GM19023 (cell line): ENCODE measurements at regions not wholly inside any gene's neighbourhood (a gene's known extent, or its start where the extent isn't known, plus 50 kb on each side); places are given as distances from the start of the nearest gene placed in this dataset.
"Not testable (repeated sequence)": the region's sequence is repeated elsewhere in the genome, so short reads cannot be mapped to it uniquely, and the experiment has no call there.

ENCODE experiments used
- ATAC-seq: cut with Tn5 transposase; IDR thresholded peaks from one replicate; pipeline ENCODE4 v1.9.1; 2021; ENCODE audit warnings: mild to moderate bottlenecking, moderate library complexity; ENCODE audit not compliant: unreplicated experiment

DNA sequence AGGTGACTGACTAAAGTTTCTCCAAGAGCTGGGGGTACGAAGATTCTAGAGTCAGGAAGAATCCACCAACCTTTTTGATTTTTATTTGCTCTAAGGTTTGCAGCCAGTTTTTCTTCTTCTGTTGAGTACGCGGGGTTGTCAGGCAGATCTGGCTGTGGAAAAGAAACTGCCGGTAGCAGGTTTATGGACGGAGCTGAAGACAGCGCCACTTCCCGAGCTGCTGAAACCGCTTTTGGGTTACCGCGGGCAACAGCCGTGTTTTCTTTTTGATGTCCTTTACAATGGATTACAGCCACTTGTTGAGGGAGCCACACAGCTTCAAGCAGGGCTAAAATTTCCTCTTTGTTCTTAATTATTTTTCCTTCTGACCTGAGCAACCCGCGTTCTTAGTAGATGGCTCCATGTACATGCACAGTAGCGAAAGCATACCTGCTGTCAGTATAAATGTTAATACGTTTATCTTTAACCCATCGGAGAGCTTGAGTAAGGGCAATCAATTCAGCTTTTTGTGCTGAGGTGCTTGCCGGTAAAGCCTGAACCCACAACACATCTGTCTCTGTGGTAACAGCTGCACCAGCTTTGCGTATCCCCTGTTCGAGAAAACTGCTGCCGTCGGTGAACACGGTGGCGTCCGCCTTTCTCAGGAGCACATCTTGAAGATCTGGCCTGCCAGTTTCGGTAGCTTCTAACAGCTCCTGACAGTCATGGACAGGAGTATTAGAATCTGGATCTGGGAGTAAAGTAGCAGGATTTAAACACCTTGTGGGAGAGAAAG lies 674.3 kb downstream of the TMEM121 start:
- no peak for ATAC-seq

DNA sequence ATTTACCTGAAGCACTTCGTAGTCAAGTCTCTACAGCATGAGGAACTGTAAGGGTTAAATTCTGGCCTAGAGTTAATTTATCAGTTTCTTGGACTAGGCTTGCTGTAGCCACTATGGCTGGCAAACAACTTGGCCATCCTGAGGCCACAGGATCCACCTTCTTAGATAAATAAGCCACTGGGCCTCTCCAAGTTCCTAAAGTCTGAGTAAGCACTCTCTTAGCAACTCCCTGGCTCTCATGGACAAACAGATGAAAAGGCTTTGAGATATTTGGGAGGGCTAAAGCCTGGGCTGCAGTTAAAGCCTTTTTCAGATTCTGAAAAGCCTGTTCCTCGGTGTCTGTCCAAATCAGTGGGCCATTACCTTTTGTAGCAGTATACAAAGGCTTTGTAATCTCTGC lies 675.0 kb downstream of the TMEM121 start:
- no peak for ATAC-seq

DNA sequence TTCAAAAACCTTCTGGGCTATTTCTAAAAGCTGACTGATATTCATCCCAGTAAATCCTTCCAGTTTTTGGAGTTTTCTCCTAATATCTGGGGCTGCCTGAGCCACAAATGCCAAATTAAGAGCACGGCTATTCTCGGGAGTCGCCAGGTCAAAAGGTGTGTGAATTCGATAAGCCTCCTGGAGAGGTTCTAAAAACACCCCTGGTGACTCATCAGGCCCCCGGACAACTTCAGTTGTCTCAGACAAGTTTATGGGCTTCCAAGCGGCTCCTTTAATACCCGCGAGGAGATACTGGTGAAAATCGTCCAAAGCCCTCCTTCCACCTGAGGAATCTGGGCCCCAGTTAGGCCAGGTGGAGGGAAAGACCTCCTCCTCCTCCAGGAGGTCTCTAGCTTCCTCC lies 677.1 kb downstream of the TMEM121 start:
- ATAC-seq, result no peak

DNA sequence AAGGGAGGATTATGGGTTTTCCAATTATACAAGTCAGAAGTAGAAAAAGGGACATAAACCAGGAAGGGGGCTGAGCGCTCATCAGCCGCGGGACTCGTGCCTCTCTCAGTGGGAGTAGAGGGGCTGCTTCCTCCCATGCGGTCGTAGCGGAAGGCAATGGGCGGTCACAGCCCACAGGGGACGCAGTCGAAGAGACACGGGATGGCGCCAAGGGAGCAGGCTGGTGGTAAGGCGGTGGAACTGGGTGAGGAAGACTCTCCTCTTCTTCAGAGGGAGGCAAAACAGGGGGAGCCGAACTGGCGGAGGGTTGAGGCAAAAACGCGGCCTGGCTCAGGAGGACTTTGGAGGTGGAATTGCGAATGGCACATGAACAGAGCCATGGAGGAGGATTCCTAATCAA lies 677.7 kb downstream of the TMEM121 start:
- no peak for ATAC-seq

GRCh38 chr14:106207316-106207715 lies 680.9 kb downstream of the TMEM121 start:
- no peak for ATAC-seq

DNA sequence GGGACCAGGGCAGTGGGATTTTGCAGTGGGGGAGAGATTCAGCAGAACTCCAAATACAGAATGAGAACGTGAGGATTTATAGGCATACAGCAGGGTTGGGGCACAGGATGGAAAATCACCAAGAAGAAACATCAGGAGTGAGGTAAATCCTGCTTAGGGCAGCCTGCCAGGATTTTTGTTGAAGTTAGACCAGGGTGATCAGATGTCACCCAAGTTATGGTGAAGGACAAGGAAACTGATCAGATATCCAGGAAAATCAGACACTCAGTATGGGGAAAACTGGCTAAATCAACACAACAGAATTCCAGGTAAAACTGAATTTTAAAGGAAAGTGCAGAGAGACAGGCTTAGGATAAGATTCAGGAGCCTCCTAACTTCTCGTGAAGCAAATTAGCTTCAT lies 682.4 kb downstream of the TMEM121 start:
- no peak for ATAC-seq

DNA sequence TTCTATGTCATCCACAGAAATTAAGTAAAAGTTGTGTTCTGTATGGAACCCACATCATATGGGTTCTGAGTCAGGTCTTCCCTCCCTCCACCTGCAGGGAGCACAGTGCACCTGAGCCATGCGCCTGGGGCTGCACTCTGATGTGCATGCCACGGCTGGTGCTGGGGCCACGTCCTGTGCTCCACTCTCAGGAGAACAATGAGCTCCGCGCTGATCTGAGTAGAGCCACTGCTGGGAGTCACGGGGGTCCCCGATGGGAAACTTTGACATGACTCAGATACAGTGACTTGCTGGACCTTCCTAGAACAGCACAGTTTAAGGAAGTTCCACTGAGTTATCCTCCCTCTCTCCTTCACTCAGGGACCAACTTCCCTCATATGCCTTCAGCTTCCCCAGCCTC lies 683.4 kb downstream of the TMEM121 start:
- no peak for ATAC-seq

GRCh38 chr14:106210650-106211049 lies 684.3 kb downstream of the TMEM121 start:
- no peak for ATAC-seq

- ATAC-seq, result no peak
Measured at GRCh38 chr14:106211334-106211900, 685.0 kb downstream of the TMEM121 start.

GRCh38 chr14:106215229-106215628 lies 688.8 kb downstream of the TMEM121 start:
- no peak for ATAC-seq

GRCh38 chr14:106216679-106217078 lies 690.3 kb downstream of the TMEM121 start:
- ATAC-seq, result no peak

GRCh38 chr14:106218174-106218573 lies 691.8 kb downstream of the TMEM121 start:
- no peak for ATAC-seq

- no peak for ATAC-seq
Measured at GRCh38 chr14:106222311-106222710, 695.9 kb downstream of the TMEM121 start.

DNA sequence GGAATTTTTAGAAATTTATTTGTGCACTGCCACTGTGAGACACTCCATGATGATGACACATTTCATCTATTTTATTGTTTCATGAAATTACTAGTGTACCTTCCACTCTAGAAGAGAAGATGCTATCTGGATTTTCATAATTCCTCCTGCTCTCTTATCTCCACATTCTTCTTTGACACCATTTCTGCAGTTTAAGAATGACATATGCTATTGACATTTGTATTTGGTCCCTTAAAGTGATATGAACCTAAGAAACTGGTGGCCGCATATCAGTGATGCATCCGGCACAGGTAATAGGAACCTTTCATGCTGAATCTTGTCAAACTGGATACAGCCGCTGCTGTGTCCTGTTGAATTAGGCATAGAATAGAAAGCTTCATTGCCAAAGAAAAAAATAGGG lies 696.3 kb downstream of the TMEM121 start:
- no peak for ATAC-seq

DNA sequence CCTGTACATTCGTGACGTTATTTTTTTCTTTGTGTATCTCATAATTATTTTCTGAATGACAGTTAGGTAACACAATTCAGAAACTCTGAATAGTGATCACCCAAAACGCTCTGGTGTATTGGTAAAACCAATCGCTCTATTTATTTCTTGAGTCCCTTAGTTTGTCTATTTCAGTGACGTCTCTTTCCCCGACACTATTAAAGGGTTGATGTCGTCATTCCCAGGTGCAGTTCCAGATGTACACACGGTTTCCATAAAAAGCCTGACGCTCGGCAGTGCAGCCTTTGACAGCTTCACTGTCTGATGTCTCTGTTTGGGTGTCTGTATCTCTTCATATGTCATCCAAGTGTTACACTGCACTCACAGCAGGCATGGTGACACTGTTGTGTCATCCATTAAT lies 701.4 kb downstream of the TMEM121 start:
- ATAC-seq, result no peak

DNA sequence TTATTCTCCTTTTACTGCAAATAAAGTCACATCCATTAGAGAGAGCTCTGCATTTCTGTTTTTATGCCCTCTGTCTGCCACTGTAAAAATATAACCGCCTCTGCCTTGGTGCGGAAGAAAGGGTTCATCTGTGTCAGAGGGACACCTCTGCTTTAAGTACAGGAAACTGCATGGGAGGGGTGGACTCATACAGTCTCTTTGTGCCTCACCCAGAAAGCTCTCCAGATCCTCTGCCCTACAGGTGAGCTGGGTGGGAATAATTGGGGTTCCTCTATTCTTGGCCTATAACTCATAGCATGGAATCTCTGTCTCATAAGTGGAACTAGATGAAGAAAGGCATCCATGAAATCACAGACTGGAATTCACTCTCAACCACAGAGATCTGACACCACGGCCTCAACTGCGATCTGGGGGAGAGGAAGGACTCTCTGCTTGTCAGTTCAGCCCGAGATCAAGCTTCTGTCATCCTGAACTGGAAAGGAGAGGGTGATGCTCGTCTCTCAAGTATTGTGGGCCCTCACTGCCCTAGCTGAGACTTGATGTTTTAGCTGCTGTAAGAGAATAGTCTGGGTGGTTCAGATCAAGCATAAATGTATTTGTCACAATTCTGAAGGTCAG lies 702.3 kb downstream of the TMEM121 start:
- no peak for ATAC-seq

- ATAC-seq, result no peak
Measured at GRCh38 chr14:106230071-106230470, 703.7 kb downstream of the TMEM121 start.

DNA sequence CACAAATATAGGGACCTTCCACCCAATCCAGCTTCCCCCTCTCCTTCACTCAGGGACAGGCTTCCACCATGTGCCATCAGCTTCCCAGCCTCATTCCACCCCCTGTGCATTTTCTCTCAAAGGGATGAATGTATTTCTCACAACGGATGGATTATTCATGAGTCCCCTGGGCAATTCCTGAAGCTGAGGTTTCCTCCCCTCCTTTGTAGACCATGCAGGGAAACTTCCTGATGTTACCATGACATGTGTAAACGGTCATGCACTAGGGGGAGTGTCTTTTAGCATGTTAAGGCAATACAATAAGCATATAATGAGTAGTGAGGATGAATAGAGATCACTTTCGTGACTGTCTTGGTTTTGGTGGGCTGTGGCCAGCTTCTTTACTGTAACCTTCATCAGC lies 706.8 kb downstream of the TMEM121 start:
- ATAC-seq, result not testable (repeated sequence)

GRCh38 chr14:106234525-106235254 lies 708.3 kb downstream of the TMEM121 start:
- ATAC-seq, result not testable (repeated sequence)

DNA sequence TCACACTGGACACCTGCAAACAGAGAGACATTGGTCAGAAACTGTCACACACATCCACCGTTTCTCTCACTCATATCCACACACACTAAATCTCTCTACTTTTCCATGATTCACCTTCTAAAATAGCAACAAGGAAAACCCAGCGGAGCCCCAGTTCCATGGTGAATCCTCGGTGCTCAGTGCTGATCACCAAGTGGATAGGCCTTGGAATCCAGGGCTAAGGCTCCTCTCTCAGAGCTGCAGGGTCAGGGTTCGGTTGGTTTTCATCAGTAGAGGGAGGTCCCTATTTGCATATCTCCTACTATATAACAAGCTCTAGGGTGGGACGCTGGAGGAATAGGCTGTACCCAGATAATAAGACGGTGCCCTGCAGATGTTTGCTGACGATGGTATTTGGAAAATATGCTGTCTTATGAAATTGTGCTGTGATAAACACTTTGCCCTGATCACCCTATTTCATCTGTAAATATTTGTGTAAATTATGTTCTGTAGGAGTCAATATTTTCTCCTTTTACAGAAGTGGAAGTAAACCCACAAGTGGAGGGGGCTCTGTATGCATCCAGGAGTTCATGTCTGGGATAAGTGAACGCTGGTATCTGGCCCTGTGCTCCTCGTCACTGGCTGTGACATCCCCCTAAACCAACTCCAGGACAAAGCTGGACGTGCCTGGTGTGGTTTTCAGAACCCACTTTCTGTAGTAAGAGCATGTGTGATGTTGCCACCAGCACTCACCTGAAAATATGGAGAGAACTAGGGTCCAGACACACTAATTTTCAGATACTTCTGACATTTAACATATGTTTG lies 709.2 kb downstream of the TMEM121 start:
- ATAC-seq, result no peak
